Astrocyte (in vitro differentiated cells and primary cell): ENCODE measurements at regions not wholly inside any gene's neighbourhood (a gene's known extent, or its start where the extent isn't known, plus 50 kb on each side); places are given as distances from the start of the nearest gene placed in this dataset.

Experiments
- EZH2 ChIP-seq: IDR thresholded peaks from 2 replicates; pipeline ENCODE4 v1.6.1; 2012; ENCODE audit warnings: mild to moderate bottlenecking, low read length, inconsistent platforms; ENCODE audit not compliant: insufficient read depth
- TF ChIP-seq, protein P1 (sequence below): IDR thresholded peaks from 2 replicates; pipeline ENCODE4 v1.5.1; 2011; ENCODE audit warnings: low read depth, mild to moderate bottlenecking, inconsistent platforms, low read length, moderate library complexity; ENCODE audit not compliant: insufficient read depth

DNA sequence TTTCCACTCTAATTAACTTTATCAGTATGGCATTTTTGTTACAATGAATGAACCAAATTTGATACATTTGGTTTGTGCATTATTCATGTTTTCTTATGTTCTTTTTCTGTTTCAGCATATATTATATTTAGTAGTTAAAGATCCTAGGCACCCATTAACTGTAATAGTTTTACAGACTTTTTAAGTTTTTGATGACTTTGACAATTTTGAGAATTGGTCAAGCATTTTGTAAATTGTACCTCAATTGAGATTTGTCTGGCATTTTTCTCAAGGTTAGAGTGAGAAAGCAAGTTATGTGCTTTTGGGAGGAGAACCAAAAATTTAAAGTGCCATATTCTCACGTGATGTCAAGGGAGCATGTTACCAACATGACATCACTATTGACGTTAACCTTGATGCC, 1019.2 kb downstream of the CDH11 start:
- TF ChIP-seq, protein P1, sequence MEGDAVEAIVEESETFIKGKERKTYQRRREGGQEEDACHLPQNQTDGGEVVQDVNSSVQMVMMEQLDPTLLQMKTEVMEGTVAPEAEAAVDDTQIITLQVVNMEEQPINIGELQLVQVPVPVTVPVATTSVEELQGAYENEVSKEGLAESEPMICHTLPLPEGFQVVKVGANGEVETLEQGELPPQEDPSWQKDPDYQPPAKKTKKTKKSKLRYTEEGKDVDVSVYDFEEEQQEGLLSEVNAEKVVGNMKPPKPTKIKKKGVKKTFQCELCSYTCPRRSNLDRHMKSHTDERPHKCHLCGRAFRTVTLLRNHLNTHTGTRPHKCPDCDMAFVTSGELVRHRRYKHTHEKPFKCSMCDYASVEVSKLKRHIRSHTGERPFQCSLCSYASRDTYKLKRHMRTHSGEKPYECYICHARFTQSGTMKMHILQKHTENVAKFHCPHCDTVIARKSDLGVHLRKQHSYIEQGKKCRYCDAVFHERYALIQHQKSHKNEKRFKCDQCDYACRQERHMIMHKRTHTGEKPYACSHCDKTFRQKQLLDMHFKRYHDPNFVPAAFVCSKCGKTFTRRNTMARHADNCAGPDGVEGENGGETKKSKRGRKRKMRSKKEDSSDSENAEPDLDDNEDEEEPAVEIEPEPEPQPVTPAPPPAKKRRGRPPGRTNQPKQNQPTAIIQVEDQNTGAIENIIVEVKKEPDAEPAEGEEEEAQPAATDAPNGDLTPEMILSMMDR: no peak
- TF ChIP-seq EZH2: no peak
